Activated naive CD8-positive, alpha-beta T cell treated with anti-CD3 and anti-CD28 coated beads for 36 hours (primary cell): ENCODE measurements at regions not wholly inside any gene's neighbourhood (a gene's known extent, or its start where the extent isn't known, plus 50 kb on each side); places are given as distances from the start of the nearest gene placed in this dataset.

Experiments used
- DNase-seq: peaks from one replicate; pipeline ENCODE4 v3.0.0; 2021
- H3K27ac Mint-ChIP-seq: one replicate; pipeline ENCODE4 v1.8.0; 2022; ENCODE audit warnings: mild to moderate bottlenecking, moderate library complexity, mixed read lengths
- H3K27me3 Mint-ChIP-seq: one replicate; pipeline ENCODE4 v1.8.0; 2022; ENCODE audit warnings: mild to moderate bottlenecking, mixed read lengths
- H3K36me3 Mint-ChIP-seq: one replicate; pipeline ENCODE4 v1.8.0; 2021; ENCODE audit warnings: mild to moderate bottlenecking, mixed read lengths
- H3K4me1 Mint-ChIP-seq: one replicate; pipeline ENCODE4 v1.8.0; 2021; ENCODE audit warnings: mixed read lengths
- H3K4me3 Mint-ChIP-seq: one replicate; pipeline ENCODE4 v1.8.0; 2022; ENCODE audit warnings: mild to moderate bottlenecking, moderate library complexity, mixed read lengths
- H3K9me3 Mint-ChIP-seq: one replicate; pipeline ENCODE4 v1.8.0; 2022; ENCODE audit warnings: mixed read lengths

- Mint-ChIP-seq H3K27me3 (peaks cover 13% of the 10 kb centered on the region), H3K27ac (no peak overlapping the region), H3K9me3 (no peaks in the 10 kb centered on the region), H3K4me1 (no peaks in the 10 kb centered on the region), H3K36me3 (no peaks in the 10 kb centered on the region), H3K4me3 (no peak overlapping the region)
- DNase-seq: no peak
Observed at GRCh38 chr17:27230996-27231395, 62.9 kb upstream of the WSB1 start.

- DNase-seq: no peak
- H3K4me3 Mint-ChIP-seq: no peak overlapping the region
- H3K9me3 Mint-ChIP-seq: no peaks in the 10 kb centered on the region
- no peaks in the 10 kb centered on the region for H3K4me1 Mint-ChIP-seq
- H3K27ac Mint-ChIP-seq: no peak overlapping the region
- no peaks in the 10 kb centered on the region for H3K36me3 Mint-ChIP-seq
- peaks cover 13% of the 10 kb centered on the region for H3K27me3 Mint-ChIP-seq
Observed at GRCh38 chr17:27232328-27232727, 61.6 kb upstream of the WSB1 start.

- DNase-seq: no peak
- no peak overlapping the region for H3K27ac Mint-ChIP-seq
- H3K9me3 Mint-ChIP-seq: no peaks in the 10 kb centered on the region
- no peak overlapping the region for H3K4me3 Mint-ChIP-seq
- no peaks in the 10 kb centered on the region for H3K36me3 Mint-ChIP-seq
- H3K4me1 Mint-ChIP-seq: no peaks in the 10 kb centered on the region
- H3K27me3 Mint-ChIP-seq: peaks cover 13% of the 10 kb centered on the region
Observed at GRCh38 chr17:27233059-27233458, 60.9 kb upstream of the WSB1 start.

- Mint-ChIP-seq H3K4me3 (no peak overlapping the region), H3K36me3 (no peaks in the 10 kb centered on the region), H3K27ac (no peak overlapping the region), H3K9me3 (no peaks in the 10 kb centered on the region), H3K27me3 (peaks cover 13% of the 10 kb centered on the region), H3K4me1 (peaks cover 2% of the 10 kb centered on the region)
- no peak for DNase-seq
Observed at GRCh38 chr17:27233776-27234175, 60.1 kb upstream of the WSB1 start.

- Mint-ChIP-seq H3K4me1 (peaks cover 9% of the 10 kb centered on the region), H3K27ac (no peak overlapping the region), H3K27me3 (peaks cover 13% of the 10 kb centered on the region), H3K36me3 (no peaks in the 10 kb centered on the region), H3K4me3 (no peak overlapping the region), H3K9me3 (no peaks in the 10 kb centered on the region)
- peak; percentile 56 for DNase-seq
Observed at GRCh38 chr17:27236717-27237315, 57.1 kb upstream of the WSB1 start.

DNA sequence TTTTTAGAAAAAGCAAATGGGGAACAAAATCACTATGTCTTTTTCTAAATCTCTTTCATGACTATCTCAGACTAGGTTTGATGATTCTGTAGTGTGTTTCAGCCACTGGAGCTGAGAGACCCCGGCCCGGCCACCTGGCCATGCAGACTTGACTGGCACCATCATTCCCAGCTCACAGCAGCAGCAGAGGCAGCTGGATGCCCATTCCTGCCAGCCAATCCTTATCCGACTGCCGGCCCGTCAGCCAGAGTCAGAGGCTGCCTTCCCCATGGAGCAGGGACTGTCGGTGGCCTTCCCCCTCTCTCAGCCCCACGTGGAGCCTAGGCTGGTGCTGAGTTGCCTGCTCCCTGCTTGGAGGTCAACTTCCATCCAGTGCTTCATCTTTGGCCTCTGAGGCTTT is 56.0 kb upstream of the WSB1 start:
- peaks cover 9% of the 10 kb centered on the region for H3K4me1 Mint-ChIP-seq
- H3K36me3 Mint-ChIP-seq: no peaks in the 10 kb centered on the region
- no peaks in the 10 kb centered on the region for H3K9me3 Mint-ChIP-seq
- DNase-seq: no peak
- H3K27me3 Mint-ChIP-seq: peaks cover 18% of the 10 kb centered on the region
- H3K27ac Mint-ChIP-seq: no peak overlapping the region
- no peak overlapping the region for H3K4me3 Mint-ChIP-seq

DNA sequence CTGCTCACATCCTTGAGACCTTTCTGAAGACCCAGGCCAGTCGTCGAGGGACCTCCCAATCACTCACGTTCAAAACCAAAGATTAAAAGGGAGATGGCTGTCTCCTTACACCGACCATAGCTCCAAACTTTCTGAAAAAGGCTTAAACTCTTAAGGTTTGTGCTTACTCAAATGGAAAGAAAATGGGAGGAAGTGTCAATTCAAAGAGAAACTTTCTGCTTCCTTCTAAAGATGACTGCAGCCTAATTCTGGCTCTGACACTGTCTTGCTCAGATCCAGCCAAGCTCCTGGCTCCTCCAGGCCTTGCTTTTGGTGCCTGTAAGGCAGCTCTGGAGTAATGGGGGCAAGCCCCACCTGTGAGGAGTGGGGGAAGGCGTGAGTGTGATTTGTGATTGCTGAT is 54.9 kb upstream of the WSB1 start:
- Mint-ChIP-seq H3K4me1 (peaks cover 9% of the 10 kb centered on the region), H3K27ac (no peak overlapping the region), H3K9me3 (no peaks in the 10 kb centered on the region), H3K4me3 (no peak overlapping the region), H3K36me3 (no peaks in the 10 kb centered on the region), H3K27me3 (peaks cover 16% of the 10 kb centered on the region)
- no peak for DNase-seq

- Mint-ChIP-seq H3K27ac (no peak overlapping the region), H3K4me3 (no peak overlapping the region), H3K36me3 (no peaks in the 10 kb centered on the region), H3K9me3 (no peaks in the 10 kb centered on the region), H3K27me3 (peaks cover 10% of the 10 kb centered on the region), H3K4me1 (peaks cover 9% of the 10 kb centered on the region)
- DNase-seq: no peak
Observed at GRCh38 chr17:27239584-27239983, 54.3 kb upstream of the WSB1 start.

GRCh38 chr17:27240086-27240801 is 53.7 kb upstream of the WSB1 start:
- Mint-ChIP-seq H3K36me3 (no peaks in the 10 kb centered on the region), H3K4me1 (peaks cover 12% of the 10 kb centered on the region), H3K9me3 (no peaks in the 10 kb centered on the region), H3K4me3 (no peak overlapping the region), H3K27me3 (peaks cover 10% of the 10 kb centered on the region), H3K27ac (no peak overlapping the region)
- DNase-seq: no peak

DNA sequence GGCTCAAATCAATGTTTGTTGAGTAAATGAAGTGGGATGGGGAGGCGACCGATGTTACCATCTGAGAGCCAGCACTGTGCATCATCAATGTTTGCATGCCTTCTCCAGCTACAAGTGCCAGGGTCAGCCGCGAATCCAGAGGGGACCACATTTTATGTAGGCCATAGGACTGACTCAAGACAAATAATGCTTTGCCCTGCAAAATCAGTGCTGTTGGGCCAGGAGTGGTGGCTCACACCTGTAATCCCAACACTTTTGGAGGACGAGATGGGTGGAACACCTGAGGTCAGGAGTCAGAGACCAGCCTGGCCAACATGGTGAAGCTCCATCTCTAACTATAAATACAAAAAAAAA is 53.1 kb upstream of the WSB1 start:
- no peak overlapping the region for H3K4me3 Mint-ChIP-seq
- H3K9me3 Mint-ChIP-seq: no peaks in the 10 kb centered on the region
- H3K27ac Mint-ChIP-seq: no peak overlapping the region
- H3K4me1 Mint-ChIP-seq: peaks cover 16% of the 10 kb centered on the region
- H3K27me3 Mint-ChIP-seq: peaks cover 10% of the 10 kb centered on the region
- H3K36me3 Mint-ChIP-seq: no peaks in the 10 kb centered on the region
- no peak for DNase-seq

- Mint-ChIP-seq H3K27ac (no peak overlapping the region), H3K9me3 (no peaks in the 10 kb centered on the region), H3K4me1 (peaks cover 16% of the 10 kb centered on the region), H3K4me3 (no peak overlapping the region), H3K27me3 (peaks cover 10% of the 10 kb centered on the region), H3K36me3 (no peaks in the 10 kb centered on the region)
- DNase-seq: no peak
Observed at GRCh38 chr17:27241346-27241946, 52.5 kb upstream of the WSB1 start.

- DNase-seq: no peak
- Mint-ChIP-seq H3K27me3 (peaks cover 17% of the 10 kb centered on the region), H3K27ac (no peak overlapping the region), H3K9me3 (no peaks in the 10 kb centered on the region), H3K4me3 (no peak overlapping the region), H3K4me1 (peaks cover 16% of the 10 kb centered on the region), H3K36me3 (no peaks in the 10 kb centered on the region)
Observed at GRCh38 chr17:27242951-27243350, 51.0 kb upstream of the WSB1 start.

- Mint-ChIP-seq H3K4me1 (peaks cover 11% of the 10 kb centered on the region), H3K9me3 (no peaks in the 10 kb centered on the region), H3K4me3 (no peak overlapping the region), H3K27me3 (peaks cover 19% of the 10 kb centered on the region), H3K36me3 (no peaks in the 10 kb centered on the region), H3K27ac (no peak overlapping the region)
- DNase-seq: no peak
Observed at GRCh38 chr17:27244011-27244410, 49.9 kb upstream of the WSB1 start.
